Spleen (tissue), 11 donors: ENCODE measurements at regions not wholly inside any gene's neighbourhood (a gene's known extent, or its start where the extent isn't known, plus 50 kb on each side); places are given as distances from the start of the nearest gene placed in this dataset.

Experiments
- DNase-seq: peaks from one replicate; pipeline ENCODE4 v3.0.0-alpha.2; 2020
- H3K27ac ChIP-seq, 8 donors: fragments of 200-600 bp; sonication (generic) in 7 of 8; 1 replicate in 4 of 8; 2 replicates in 4 of 8; pipeline versions ENCODE4 v1.5.0 to v1.8.0; 2016 to 2021; ENCODE audit warnings: inconsistent platforms in 4 of 8, mild to moderate bottlenecking in 4 of 8, moderate library complexity in 1 of 8
- H3K27me3 ChIP-seq, 7 donors: fragments of 200-600 bp; sonication (generic) in 6 of 7; replicated peaks in 1 of 7; 1 replicate in 4 of 7; 2 replicates in 3 of 7; pipeline versions ENCODE4 v1.5.0 to v1.8.0; 2016 to 2021; ENCODE audit warnings: inconsistent platforms in 3 of 7, mild to moderate bottlenecking in 1 of 7
- H3K36me3 ChIP-seq, 6 donors: fragments of 200-600 bp; sonication (generic) in 5 of 6; 1 replicate in 4 of 6; 2 replicates in 2 of 6; pipeline versions ENCODE4 v1.5.0 to v1.8.0; 2016 to 2021; ENCODE audit warnings: inconsistent platforms in 2 of 6
- H3K4me1 ChIP-seq, 6 donors: fragments of 200-600 bp; sonication (generic) in 5 of 6; 1 replicate in 3 of 6; 2 replicates in 3 of 6; pipeline versions ENCODE4 v1.5.0 to v1.8.0; 2016 to 2021; ENCODE audit warnings: inconsistent platforms in 3 of 6
- H3K4me3 ChIP-seq, 8 donors: fragments of 200-600 bp; sonication (generic) in 7 of 8; 1 replicate in 4 of 8; 2 replicates in 4 of 8; pipeline versions ENCODE4 v1.5.0 to v1.8.0; 2016 to 2021; ENCODE audit warnings: inconsistent platforms in 4 of 8, mild to moderate bottlenecking in 4 of 8, moderate library complexity in 2 of 8
- H3K9me3 ChIP-seq, 8 donors: fragments of 200-600 bp; sonication (generic) in 7 of 8; 1 replicate in 4 of 8; 2 replicates in 4 of 8; pipeline versions ENCODE4 v1.5.0 to v1.8.0; 2016 to 2021; ENCODE audit warnings: inconsistent platforms in 4 of 8
- POLR2A ChIP-seq, 3 donors: fragments of 450-650 bp; IDR thresholded peaks; one replicate each; pipeline ENCODE4 v1.5.1; 2017; ENCODE audit warnings: antibody characterized with exemption in 3 of 3, mild to moderate bottlenecking in 1 of 3
- POLR2AphosphoS5 ChIP-seq, 3 donors: sonication (generic); formaldehyde crosslinking; IDR thresholded peaks; one replicate each; pipeline ENCODE4 v1.5.1; 2017; ENCODE audit warnings: antibody characterized with exemption in 3 of 3
- WGBS, 5 donors: extraction: QIAGEN DNeasy Blood & Tissue Kit in 3 of 5; methylation state at CpG; one replicate each; pipeline versions ENCODE4 v1.1.5 to v1.1.7; 2013 to 2018; 5-methylcytosine and 5-hydroxymethylcytosine counted together
- intact Hi-C: fragments of 100-400 bp; cut with DNase I; formaldehyde crosslinking; loops from one replicate; pipeline ENCODE4 v1.15.0; 2023; ENCODE audit warnings: low total_unique reads
- TF ChIP-seq, protein P1 (sequence below), 11 experiments: fragments of 200-600 bp in 7 of 11; fragments of 450-650 bp in 4 of 11; sonication (generic) in 4 of 11; IDR thresholded peaks in 8 of 11; conservative IDR thresholded peaks in 3 of 11; 1 replicate in 7 of 11; 2 replicates in 4 of 11; pipeline versions ENCODE4 v1.4.0 to v1.8.0; 2016 to 2021; ENCODE audit warnings: antibody characterized with exemption in 11 of 11, inconsistent platforms in 4 of 11, mild to moderate bottlenecking in 1 of 11
- donor health status: healthy with polysubstance abuse.
- donor health status: DM: no; HTN: no; CAD: no; lungs with moderate emphysema.
- donor health status: DM: no; HTN: no; CAD: no.
- donor health status: Bipolar disorder and iron deficiency.
- donor health status: healthy.
- donor health status: DM: no; HTN: no; CAD: no.
- donor health status: DM: yes; HTN: yes; CAD: no.

DNA sequence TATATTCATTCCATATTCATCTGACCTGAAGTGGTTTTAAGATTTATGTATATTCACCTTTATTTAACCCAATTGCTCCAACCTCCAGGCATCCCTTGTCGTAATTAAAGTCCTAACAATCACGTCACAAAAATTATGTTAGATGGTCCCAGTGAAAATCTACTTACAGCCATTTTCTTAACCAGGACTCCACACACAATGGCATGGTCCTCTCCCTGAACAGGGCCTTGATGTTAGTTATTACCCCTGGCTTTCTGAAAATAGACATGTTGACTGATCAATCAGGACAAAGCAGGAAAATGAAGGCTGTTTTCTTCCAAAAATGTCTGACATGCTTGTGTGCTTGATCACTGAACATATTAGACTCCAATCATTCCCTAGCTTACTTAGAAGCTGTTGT, 542.7 kb upstream of the SLITRK5 start:
- no peaks in the 10 kb centered on the region for H3K36me3 ChIP-seq
- DNase-seq: no peak
- H3K9me3 ChIP-seq: no peaks in the 10 kb centered on the region
- H3K27ac ChIP-seq: no peak overlapping the region
- no peaks in the 10 kb centered on the region for H3K4me1 ChIP-seq
- no peak overlapping the region for H3K4me3 ChIP-seq
- WGBS, 5 donors: 73 to 92% (median 79%) methylated on average over 2 of the region's 2 CpGs
- H3K27me3 ChIP-seq: no peaks in the 10 kb centered on the region
- no peak for TF ChIP-seq POLR2AphosphoS5 (IDR thresholded peaks at IDR 0.05)
- TF ChIP-seq, protein P1, sequence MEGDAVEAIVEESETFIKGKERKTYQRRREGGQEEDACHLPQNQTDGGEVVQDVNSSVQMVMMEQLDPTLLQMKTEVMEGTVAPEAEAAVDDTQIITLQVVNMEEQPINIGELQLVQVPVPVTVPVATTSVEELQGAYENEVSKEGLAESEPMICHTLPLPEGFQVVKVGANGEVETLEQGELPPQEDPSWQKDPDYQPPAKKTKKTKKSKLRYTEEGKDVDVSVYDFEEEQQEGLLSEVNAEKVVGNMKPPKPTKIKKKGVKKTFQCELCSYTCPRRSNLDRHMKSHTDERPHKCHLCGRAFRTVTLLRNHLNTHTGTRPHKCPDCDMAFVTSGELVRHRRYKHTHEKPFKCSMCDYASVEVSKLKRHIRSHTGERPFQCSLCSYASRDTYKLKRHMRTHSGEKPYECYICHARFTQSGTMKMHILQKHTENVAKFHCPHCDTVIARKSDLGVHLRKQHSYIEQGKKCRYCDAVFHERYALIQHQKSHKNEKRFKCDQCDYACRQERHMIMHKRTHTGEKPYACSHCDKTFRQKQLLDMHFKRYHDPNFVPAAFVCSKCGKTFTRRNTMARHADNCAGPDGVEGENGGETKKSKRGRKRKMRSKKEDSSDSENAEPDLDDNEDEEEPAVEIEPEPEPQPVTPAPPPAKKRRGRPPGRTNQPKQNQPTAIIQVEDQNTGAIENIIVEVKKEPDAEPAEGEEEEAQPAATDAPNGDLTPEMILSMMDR (IDR thresholded peaks at IDR 0.05 in 8 of 11, conservative IDR thresholded peaks at IDR 0.05 in 3 of 11): no peak
- no peak for TF ChIP-seq POLR2A (IDR thresholded peaks at IDR 0.05)
- intact Hi-C loops: no loop called here

DNA sequence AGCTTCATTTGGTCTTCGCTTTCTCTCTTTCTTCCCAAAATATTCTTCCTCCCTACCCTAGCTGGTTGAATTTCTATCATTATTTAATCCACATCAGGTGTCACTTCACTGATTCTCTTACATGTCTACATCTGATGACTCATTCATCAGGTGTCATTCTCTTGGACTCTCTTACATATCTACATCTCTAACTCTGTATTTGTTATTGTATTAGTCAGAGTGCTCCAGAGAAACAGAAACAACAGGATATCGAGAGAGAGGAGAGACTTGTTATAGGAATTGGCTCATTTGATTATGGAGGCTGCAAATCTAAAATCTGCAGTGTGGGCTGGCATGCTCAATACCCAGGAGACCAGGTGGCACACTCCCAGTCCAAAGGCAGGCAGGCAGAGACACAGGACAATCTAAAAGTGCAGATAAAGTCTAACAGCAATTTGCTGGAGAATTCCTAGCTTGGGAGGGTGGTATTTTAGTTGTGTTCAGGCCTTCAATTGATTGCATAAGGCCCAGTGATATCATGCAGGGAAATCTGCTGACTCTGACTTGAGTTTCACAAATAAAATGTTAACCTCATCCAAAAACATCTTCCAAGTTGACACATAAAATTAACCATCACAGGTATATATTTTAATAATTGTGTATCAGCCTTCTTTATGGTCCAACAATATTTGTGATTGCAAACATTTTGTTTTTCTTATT, 541.4 kb upstream of the SLITRK5 start:
- Histone ChIP-seq H3K9me3 (no peaks in the 10 kb centered on the region), H3K27ac (no peak overlapping the region), H3K4me1 (no peaks in the 10 kb centered on the region), H3K36me3 (no peaks in the 10 kb centered on the region), H3K4me3 (no peak overlapping the region), H3K27me3 (no peaks in the 10 kb centered on the region)
- DNase-seq: no peak
- TF ChIP-seq POLR2A (IDR thresholded peaks at IDR 0.05) (no peak), POLR2AphosphoS5 (IDR thresholded peaks at IDR 0.05) (no peak)
- TF ChIP-seq, protein P1 (IDR thresholded peaks at IDR 0.05 in 8 of 11, conservative IDR thresholded peaks at IDR 0.05 in 3 of 11): no peak
- 78 to 90% (median 80%) methylated on average over 2 of the region's 2 CpGs for WGBS, 5 donors
- intact Hi-C loops: no loop called here

DNA sequence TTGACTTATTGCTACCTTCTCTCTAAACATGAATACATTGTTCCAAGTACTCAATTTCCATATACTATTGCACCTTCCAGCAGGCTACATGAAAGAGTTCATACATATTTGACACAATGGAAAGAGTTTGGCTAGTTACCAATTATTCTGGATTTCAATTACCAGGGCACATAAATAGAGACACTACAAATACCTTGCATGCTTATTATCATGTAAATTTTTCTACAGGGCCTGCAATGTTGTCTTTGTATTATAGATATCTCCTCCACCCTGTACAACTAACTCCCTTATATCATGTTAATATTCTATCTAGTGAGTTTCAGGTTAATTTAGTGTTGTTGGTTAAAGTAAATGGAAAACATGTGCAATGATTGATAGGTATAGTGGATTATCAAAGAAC, 540.7 kb upstream of the SLITRK5 start:
- H3K9me3 ChIP-seq: no peaks in the 10 kb centered on the region
- TF ChIP-seq POLR2A (IDR thresholded peaks at IDR 0.05): no peak
- TF ChIP-seq, protein P1 (IDR thresholded peaks at IDR 0.05 in 8 of 11, conservative IDR thresholded peaks at IDR 0.05 in 3 of 11): no peak
- no peak for TF ChIP-seq POLR2AphosphoS5 (IDR thresholded peaks at IDR 0.05)
- intact Hi-C loops: no loop called here
- H3K4me3 ChIP-seq: no peak overlapping the region
- H3K27ac ChIP-seq: no peak overlapping the region
- H3K36me3 ChIP-seq: no peaks in the 10 kb centered on the region
- H3K4me1 ChIP-seq: no peaks in the 10 kb centered on the region
- no peaks in the 10 kb centered on the region for H3K27me3 ChIP-seq
- no peak for DNase-seq

DNA sequence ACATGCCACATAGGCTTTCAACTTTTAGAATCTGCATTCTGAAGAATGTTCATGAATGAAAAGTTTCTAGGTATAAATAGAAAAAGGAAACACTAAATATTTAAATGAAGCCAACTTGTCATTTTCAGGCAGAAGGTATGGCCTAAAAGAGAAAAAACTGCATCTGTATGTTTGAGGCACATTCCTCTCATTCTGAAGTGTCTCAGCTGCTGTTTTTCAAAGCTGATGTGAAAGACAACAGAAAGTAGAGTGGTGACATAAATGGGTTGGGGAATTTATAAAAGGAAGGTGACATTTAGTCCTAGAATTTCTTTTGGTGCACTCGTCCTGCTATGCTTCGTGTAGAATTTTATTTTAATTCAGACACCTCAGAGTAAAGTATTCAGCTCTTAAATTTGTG, 539.6 kb upstream of the SLITRK5 start:
- TF ChIP-seq, protein P1 (IDR thresholded peaks at IDR 0.05 in 8 of 11, conservative IDR thresholded peaks at IDR 0.05 in 3 of 11): no peak
- TF ChIP-seq POLR2AphosphoS5 (IDR thresholded peaks at IDR 0.05): no peak
- no peak for TF ChIP-seq POLR2A (IDR thresholded peaks at IDR 0.05)
- WGBS, 5 donors: 49 to 74% (median 72%) methylated on average over 2 of the region's 2 CpGs
- H3K27ac ChIP-seq: no peak overlapping the region
- H3K4me1 ChIP-seq: no peaks in the 10 kb centered on the region
- H3K4me3 ChIP-seq: no peak overlapping the region
- DNase-seq: no peak
- H3K27me3 ChIP-seq: no peaks in the 10 kb centered on the region
- no peaks in the 10 kb centered on the region for H3K9me3 ChIP-seq
- intact Hi-C loops: no loop called here
- H3K36me3 ChIP-seq: no peaks in the 10 kb centered on the region
